HepG2 (cell line): ENCODE measurements at regions not wholly inside any gene's neighbourhood (a gene's known extent, or its start where the extent isn't known, plus 50 kb on each side); places are given as distances from the start of the nearest gene placed in this dataset.

Experiments used
- CEBPB ChIP-seq: IDR thresholded peaks from 2 replicates; pipeline ENCODE4 v1.6.1; 2011; ENCODE audit warnings: low read depth, low read length, improper control_type of control experiment, borderline replicate concordance
- GLMP ChIP-seq: sonication (generic); formaldehyde crosslinking; IDR thresholded peaks from 2 replicates; pipeline ENCODE4 v1.9.0; 2021; ENCODE audit warnings: missing genetic modification reagents, mild to moderate bottlenecking, borderline replicate concordance
- HMGXB3 ChIP-seq: sonication (generic); formaldehyde crosslinking; IDR thresholded peaks from 2 replicates; pipeline ENCODE4 v1.4.0; 2020; ENCODE audit warnings: missing genetic modification reagents, borderline replicate concordance
- IKZF4 ChIP-seq: sonication (generic); formaldehyde crosslinking; IDR thresholded peaks from 2 replicates; pipeline ENCODE4 v1.5.1; 2020; ENCODE audit warnings: borderline replicate concordance, mild to moderate bottlenecking, low read depth, missing genetic modification reagents; ENCODE audit errors: not compliant biosample characterization
- JUN ChIP-seq: sonication (generic); formaldehyde crosslinking; IDR thresholded peaks from 2 replicates; pipeline ENCODE4 v1.4.0; 2020; ENCODE audit warnings: mild to moderate bottlenecking, missing genetic modification reagents
- MAF1 ChIP-seq: sonication (generic); formaldehyde crosslinking; IDR thresholded peaks from 2 replicates; pipeline ENCODE4 v1.5.0; 2020; ENCODE audit warnings: missing genetic modification reagents, borderline replicate concordance
- NCOA1 ChIP-seq: sonication (generic); formaldehyde crosslinking; IDR thresholded peaks from 2 replicates; pipeline ENCODE4 v1.9.0; 2021; ENCODE audit warnings: missing genetic modification reagents
- SMYD3 ChIP-seq: sonication (generic); formaldehyde crosslinking; IDR thresholded peaks from 2 replicates; pipeline ENCODE4 v1.8.1; 2023; ENCODE audit warnings: mild to moderate bottlenecking, missing genetic modification reagents
- TCF7L2 ChIP-seq: IDR thresholded peaks from 2 replicates; pipeline ENCODE4 v1.6.1; 2011; ENCODE audit warnings: mild to moderate bottlenecking, low read depth, low read length, moderate library complexity
- ZBTB10 ChIP-seq: sonication (generic); formaldehyde crosslinking; IDR thresholded peaks from 2 replicates; pipeline ENCODE4 v1.4.0; 2020; ENCODE audit warnings: missing genetic modification reagents, borderline replicate concordance
- ZKSCAN8 ChIP-seq: IDR thresholded peaks from 2 replicates; pipeline ENCODE4 v1.6.1; 2016; ENCODE audit warnings: borderline replicate concordance, missing genetic modification reagents, missing compliant biosample characterization
- ZNF484 ChIP-seq: sonication (generic); formaldehyde crosslinking; IDR thresholded peaks from 2 replicates; pipeline ENCODE4 v1.5.1; 2020; ENCODE audit warnings: mild to moderate bottlenecking, low read depth, missing genetic modification reagents, borderline replicate concordance
- ZNF550 ChIP-seq: sonication (generic); formaldehyde crosslinking; IDR thresholded peaks from 2 replicates; pipeline ENCODE4 v1.4.0; 2020; ENCODE audit warnings: mild to moderate bottlenecking, missing genetic modification reagents, borderline replicate concordance
- ZNF788 ChIP-seq: sonication (generic); formaldehyde crosslinking; IDR thresholded peaks from 2 replicates; pipeline ENCODE4 v1.5.0; 2020; ENCODE audit warnings: mild to moderate bottlenecking, missing genetic modification reagents, borderline replicate concordance
- ZNF839 ChIP-seq: sonication (generic); formaldehyde crosslinking; IDR thresholded peaks from 2 replicates; pipeline ENCODE4 v1.4.0; 2020; ENCODE audit warnings: missing genetic modification reagents, mild to moderate bottlenecking, borderline replicate concordance
- ZSCAN20 ChIP-seq: sonication (generic); formaldehyde crosslinking; IDR thresholded peaks from 2 replicates; pipeline ENCODE4 v1.4.0; 2020; ENCODE audit warnings: missing genetic modification reagents, mild to moderate bottlenecking, borderline replicate concordance
- TF ChIP-seq, protein P1 (sequence below): sonication (generic); formaldehyde crosslinking; IDR thresholded peaks from 2 replicates; pipeline ENCODE4 v1.4.0; 2020; ENCODE audit warnings: missing genetic modification reagents, borderline replicate concordance

- TF ChIP-seq CEBPB (peak; percentile 91), ZNF788 (CRISPR knock-in tag) (no peak; the same call in 1 of the 2 replicates), ZBTB10 (no peak), ZSCAN20 (no peak), HMGXB3 (CRISPR knock-in tag) (no peak), IKZF4 (CRISPR knock-in tag) (no peak), MAF1 (CRISPR knock-in tag) (no peak), NCOA1 (CRISPR knock-in tag) (no peak), JUN (CRISPR knock-in tag) (no peak), ZKSCAN8 (CRISPR knock-in tag) (0 out of 2 replicates have a peak, but pooled peaks have one; percentile 38), SMYD3 (CRISPR knock-in tag) (no peak), ZNF839 (CRISPR knock-in tag) (no peak), TCF7L2 (no peak), GLMP (CRISPR knock-in tag) (no peak), ZNF550 (no peak), ZNF484 (CRISPR knock-in tag) (no peak)
- TF ChIP-seq, protein P1, sequence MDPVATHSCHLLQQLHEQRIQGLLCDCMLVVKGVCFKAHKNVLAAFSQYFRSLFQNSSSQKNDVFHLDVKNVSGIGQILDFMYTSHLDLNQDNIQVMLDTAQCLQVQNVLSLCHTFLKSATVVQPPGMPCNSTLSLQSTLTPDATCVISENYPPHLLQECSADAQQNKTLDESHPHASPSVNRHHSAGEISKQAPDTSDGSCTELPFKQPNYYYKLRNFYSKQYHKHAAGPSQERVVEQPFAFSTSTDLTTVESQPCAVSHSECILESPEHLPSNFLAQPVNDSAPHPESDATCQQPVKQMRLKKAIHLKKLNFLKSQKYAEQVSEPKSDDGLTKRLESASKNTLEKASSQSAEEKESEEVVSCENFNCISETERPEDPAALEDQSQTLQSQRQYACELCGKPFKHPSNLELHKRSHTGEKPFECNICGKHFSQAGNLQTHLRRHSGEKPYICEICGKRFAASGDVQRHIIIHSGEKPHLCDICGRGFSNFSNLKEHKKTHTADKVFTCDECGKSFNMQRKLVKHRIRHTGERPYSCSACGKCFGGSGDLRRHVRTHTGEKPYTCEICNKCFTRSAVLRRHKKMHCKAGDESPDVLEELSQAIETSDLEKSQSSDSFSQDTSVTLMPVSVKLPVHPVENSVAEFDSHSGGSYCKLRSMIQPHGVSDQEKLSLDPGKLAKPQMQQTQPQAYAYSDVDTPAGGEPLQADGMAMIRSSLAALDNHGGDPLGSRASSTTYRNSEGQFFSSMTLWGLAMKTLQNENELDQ (CRISPR knock-in tag) = no peak
Observed at GRCh38 chr16:14345512-14346115, 274.5 kb downstream of the MRTFB start (continued).
